ENCODE measurements at regions not wholly inside any gene's neighbourhood (a gene's known extent, or its start where the extent isn't known, plus 50 kb on each side); places are given as distances from the start of the nearest gene placed in this dataset.

DNA sequence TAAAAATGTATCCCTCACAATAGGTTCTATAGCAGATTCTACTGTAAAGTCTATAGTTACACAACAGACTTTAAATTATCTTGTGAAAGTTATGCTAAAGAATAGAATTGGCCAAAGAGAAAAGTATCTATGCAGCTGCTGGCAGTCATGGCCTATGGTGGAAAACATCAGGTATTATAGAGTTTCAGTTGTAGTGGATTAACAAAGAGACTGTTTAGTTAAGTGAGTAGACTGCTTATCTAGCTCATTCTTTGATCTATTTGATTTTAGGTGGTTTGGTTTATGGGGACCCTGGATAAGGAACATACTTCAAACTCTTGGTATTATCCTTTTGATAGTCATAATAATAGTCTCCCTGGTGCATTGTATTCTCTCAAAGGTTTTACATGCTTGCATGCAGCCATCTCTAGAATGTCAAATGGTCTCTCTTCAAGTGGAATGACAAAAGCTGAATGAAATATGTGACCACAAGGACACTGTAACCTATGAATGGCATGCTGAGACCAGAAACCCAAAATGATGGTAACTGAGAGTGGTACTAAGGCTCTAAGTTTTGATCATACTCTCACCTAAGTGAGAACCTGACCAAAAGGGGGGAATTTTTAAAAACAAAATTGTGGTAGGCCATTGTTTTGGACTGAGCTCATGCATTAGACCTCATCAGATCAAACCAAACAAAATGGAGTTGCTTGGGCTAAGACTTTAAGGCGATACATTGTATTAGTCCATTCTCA, 54.9 kb upstream of the NAMPT start:
- no peak overlapping the region for H3K27ac ChIP-seq
- H3K4me3 ChIP-seq = no peak overlapping the region

DNA sequence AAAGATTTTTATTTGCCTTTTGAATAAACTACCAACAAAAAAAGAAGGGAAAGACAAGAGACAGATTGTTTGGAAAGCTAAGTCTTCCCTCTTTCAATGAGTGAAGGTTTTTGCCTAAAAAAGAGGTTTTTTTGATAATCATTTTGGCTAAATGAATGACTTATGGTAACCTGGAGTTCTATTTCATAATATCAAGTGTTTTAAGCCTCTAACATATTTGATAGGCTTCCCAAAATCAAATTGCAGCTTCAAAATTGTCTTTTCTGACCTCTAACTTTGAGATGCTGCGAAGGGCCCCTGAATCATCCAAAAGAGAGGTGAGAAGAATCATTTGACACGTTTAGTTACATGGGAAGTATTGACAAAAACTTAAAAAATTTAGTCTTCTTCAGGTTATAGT, 53.0 kb upstream of the NAMPT start:
- no peak overlapping the region for H3K27ac ChIP-seq
- H3K4me3 ChIP-seq = no peak overlapping the region

DNA sequence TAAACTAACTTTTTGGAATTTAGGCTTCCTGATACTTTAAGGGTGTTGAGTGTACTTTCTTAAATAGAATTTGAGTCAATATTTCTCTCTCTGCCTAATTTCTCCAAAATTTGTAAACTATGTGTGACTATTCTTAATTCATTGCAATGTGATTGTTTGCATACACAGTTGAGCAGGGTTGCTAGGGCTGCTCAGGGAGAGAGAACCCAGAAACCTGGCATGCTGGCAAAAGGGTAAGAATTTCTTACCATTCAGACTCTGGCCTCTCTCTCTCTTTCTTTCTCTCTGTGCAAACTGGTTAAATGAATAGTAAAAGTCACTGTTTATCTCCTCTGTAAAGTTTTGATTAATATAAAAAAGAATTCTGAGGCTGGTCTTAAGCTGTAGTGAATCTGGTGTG, 51.0 kb upstream of the NAMPT start:
- Histone ChIP-seq H3K27ac (no peak overlapping the region), H3K4me3 (no peak overlapping the region)
